ENCODE measurements at regions not wholly inside any gene's neighbourhood (a gene's known extent, or its start where the extent isn't known, plus 50 kb on each side); places are given as distances from the start of the nearest gene placed in this dataset.

- intact Hi-C loops (cut with micrococcal nuclease; ENCODE audit: unreplicated experiment), result no loop called here
- Histone ChIP-seq H3K4me3 (ENCODE audit: low read depth, low read length) (no peak overlapping the region), H3K9me3 (no peaks in the 10 kb centered on the region), H3K27me3 (replicated peaks; ENCODE audit: control insufficient read depth, insufficient read depth, low read length) (no peaks in the 10 kb centered on the region), H3K4me1 (no peaks in the 10 kb centered on the region), H3K36me3 (ENCODE audit: control insufficient read depth, insufficient read depth, low read length) (no peaks in the 10 kb centered on the region)
- ChIA-PET POLR2A (no interaction called here), CTCF (interaction anchor here (0.5 to 0.6 kb wide), 2 partner anchors 61 to 712 kb away, joined by 3 to 4 read pairs; no protein-coding TSS in a partner anchor)
- no peak overlapping the region for H3K27ac Mint-ChIP-seq (ENCODE audit: unreplicated experiment)
- H3K4me3 Mint-ChIP-seq (ENCODE audit: unreplicated experiment), result no peak overlapping the region
- DNase-seq, result no peak
- H3K9me3 Mint-ChIP-seq (ENCODE audit: unreplicated experiment), result no peaks in the 10 kb centered on the region
- H3K4me1 Mint-ChIP-seq (ENCODE audit: low read depth, unreplicated experiment), result no peaks in the 10 kb centered on the region
- H3K27me3 Mint-ChIP-seq (ENCODE audit: insufficient read depth, unreplicated experiment), result no peaks in the 10 kb centered on the region
- BruUV-seq (replicated peaks), result no TSS peak
- no peaks in the 10 kb centered on the region for H3K36me3 Mint-ChIP-seq (ENCODE audit: insufficient read depth, unreplicated experiment)
- TF ChIP-seq CTCF (IDR thresholded peaks at IDR 0.05; ENCODE audit: insufficient read depth in 1 of 2, low read depth in 1 of 2, low read length in 1 of 2, severe bottlenecking in 1 of 2, unreplicated experiment in 1 of 2), result no peak
Observed at GRCh38 chr4:43782391-43782790, 666.2 kb downstream of the KCTD8 start.

GRCh38 chr4:43816116-43816515 lies 632.5 kb downstream of the KCTD8 start:
- POLR2A ChIA-PET, result no interaction called here
- intact Hi-C loops (cut with micrococcal nuclease; ENCODE audit: unreplicated experiment), result no loop called here

GRCh38 chr4:43822621-43823020 lies 626.0 kb downstream of the KCTD8 start:
- Histone ChIP-seq H3K4me3 (ENCODE audit: low read depth, low read length) (no peak overlapping the region), H3K9me3 (no peaks in the 10 kb centered on the region), H3K36me3 (ENCODE audit: control insufficient read depth, insufficient read depth, low read length) (no peaks in the 10 kb centered on the region), H3K27me3 (replicated peaks; ENCODE audit: control insufficient read depth, insufficient read depth, low read length) (no peaks in the 10 kb centered on the region), H3K4me1 (no peaks in the 10 kb centered on the region)
- no peak for DNase-seq
- H3K9me3 Mint-ChIP-seq (ENCODE audit: unreplicated experiment), result peaks cover 23% of the 10 kb centered on the region
- no peaks in the 10 kb centered on the region for H3K36me3 Mint-ChIP-seq (ENCODE audit: insufficient read depth, unreplicated experiment)
- no peak overlapping the region for H3K4me3 Mint-ChIP-seq (ENCODE audit: unreplicated experiment)
- H3K27me3 Mint-ChIP-seq (ENCODE audit: insufficient read depth, unreplicated experiment), result no peaks in the 10 kb centered on the region
- intact Hi-C loops (cut with micrococcal nuclease; ENCODE audit: unreplicated experiment), result no loop called here
- no TSS peak for BruUV-seq (replicated peaks)
- CTCF ChIA-PET, result no interaction called here
- no peak overlapping the region for H3K27ac Mint-ChIP-seq (ENCODE audit: unreplicated experiment)
- no peak for TF ChIP-seq CTCF (IDR thresholded peaks at IDR 0.05; ENCODE audit: insufficient read depth in 1 of 2, low read depth in 1 of 2, low read length in 1 of 2, severe bottlenecking in 1 of 2, unreplicated experiment in 1 of 2)
- POLR2A ChIA-PET, result no interaction called here
- no peaks in the 10 kb centered on the region for H3K4me1 Mint-ChIP-seq (ENCODE audit: low read depth, unreplicated experiment)

More at GRCh38 chr4:43816116-43816515, 632.5 kb downstream of the KCTD8 start:
- no peaks in the 10 kb centered on the region for H3K4me1 ChIP-seq
- H3K36me3 ChIP-seq (ENCODE audit: control insufficient read depth, insufficient read depth, low read length), result no peaks in the 10 kb centered on the region
- Mint-ChIP-seq H3K27me3 (ENCODE audit: insufficient read depth, unreplicated experiment) (no peaks in the 10 kb centered on the region), H3K4me1 (ENCODE audit: low read depth, unreplicated experiment) (no peaks in the 10 kb centered on the region), H3K4me3 (ENCODE audit: unreplicated experiment) (no peak overlapping the region), H3K27ac (ENCODE audit: unreplicated experiment) (no peak overlapping the region), H3K36me3 (ENCODE audit: insufficient read depth, unreplicated experiment) (no peaks in the 10 kb centered on the region), H3K9me3 (ENCODE audit: unreplicated experiment) (peaks cover 1% of the 10 kb centered on the region)
- no peak for DNase-seq
- TF ChIP-seq CTCF (IDR thresholded peaks at IDR 0.05; ENCODE audit: insufficient read depth in 1 of 2, low read depth in 1 of 2, low read length in 1 of 2, severe bottlenecking in 1 of 2, unreplicated experiment in 1 of 2), result no peak
- H3K4me3 ChIP-seq (ENCODE audit: low read depth, low read length), result no peak overlapping the region
- no peaks in the 10 kb centered on the region for H3K27me3 ChIP-seq (replicated peaks; ENCODE audit: control insufficient read depth, insufficient read depth, low read length)
- CTCF ChIA-PET, result no interaction called here
- H3K9me3 ChIP-seq, result no peaks in the 10 kb centered on the region
- BruUV-seq (replicated peaks), result no TSS peak

Measured in Caco-2 (cell line).